GM23338 (cell line): ENCODE measurements at regions not wholly inside any gene's neighbourhood (a gene's known extent, or its start where the extent isn't known, plus 50 kb on each side); places are given as distances from the start of the nearest gene placed in this dataset.

Experiments
- ATAC-seq: fragments of 200-7000 bp; cut with Tn5 transposase; 3 replicates; pipeline ENCODE4 v1.9.1; 2020
- DNase-seq: peaks from one replicate; pipeline ENCODE4 v3.0.0-alpha.2; 2015; ENCODE audit warnings: low spot score
- H2AFZ ChIP-seq: fragments of 200-600 bp; sonication (generic); 2 replicates; pipeline ENCODE4 v1.8.0; 2016; ENCODE audit warnings: antibody characterized with exemption, mild to moderate bottlenecking, moderate library complexity
- H3F3A ChIP-seq: fragments of 200-600 bp; sonication (generic); replicated peaks from 2 replicates; pipeline ENCODE4 v1.8.0; 2017; ENCODE audit warnings: antibody characterized with exemption, mixed run types, low read depth
- H3K27ac ChIP-seq: fragments of 200-600 bp; sonication (generic); 2 replicates; pipeline ENCODE4 v1.6.1; 2016; ENCODE audit warnings: low read depth
- H3K27me3 ChIP-seq: fragments of 200-600 bp; sonication (generic); 2 replicates; pipeline ENCODE4 v1.8.0; 2016; ENCODE audit warnings: mild to moderate bottlenecking, mixed run types, moderate library complexity; ENCODE audit not compliant: insufficient read depth
- H3K36me3 ChIP-seq: fragments of 200-600 bp; sonication (generic); 2 replicates; pipeline ENCODE4 v1.8.0; 2016; ENCODE audit warnings: mild to moderate bottlenecking; ENCODE audit not compliant: insufficient read depth
- H3K4me1 ChIP-seq: fragments of 200-600 bp; sonication (generic); 2 replicates; pipeline ENCODE4 v1.8.0; 2016; ENCODE audit warnings: mild to moderate bottlenecking, moderate library complexity; ENCODE audit not compliant: insufficient read depth
- H3K4me2 ChIP-seq: fragments of 200-600 bp; sonication (generic); 2 replicates; pipeline ENCODE4 v1.7.1; 2017; ENCODE audit warnings: mixed run types
- H3K4me3 ChIP-seq: fragments of 200-600 bp; sonication (generic); 2 replicates; pipeline ENCODE4 v1.6.1; 2016; ENCODE audit warnings: mixed run types
- H3K79me2 ChIP-seq: fragments of 200-600 bp; sonication (generic); replicated peaks from 2 replicates; pipeline ENCODE4 v1.8.0; 2017; ENCODE audit warnings: mild to moderate bottlenecking; ENCODE audit not compliant: insufficient read depth
- H3K9me2 ChIP-seq: fragments of 200-600 bp; sonication (generic); 2 replicates; pipeline ENCODE4 v1.8.0; 2017; ENCODE audit not compliant: insufficient read depth
- H4K20me1 ChIP-seq: fragments of 200-600 bp; sonication (generic); replicated peaks from 2 replicates; pipeline ENCODE4 v1.8.0; 2017; ENCODE audit warnings: mild to moderate bottlenecking; ENCODE audit not compliant: insufficient read depth
- H3K27ac Mint-ChIP-seq: 2 replicates; pipeline ENCODE4 v1.8.0; 2020; ENCODE audit warnings: inconsistent platforms, mild to moderate bottlenecking, moderate library complexity, mixed read lengths
- H3K27me3 Mint-ChIP-seq: 3 replicates; pipeline ENCODE4 v1.8.0; 2022; ENCODE audit warnings: low read depth, mild to moderate bottlenecking, moderate library complexity, mixed read lengths, inconsistent platforms; ENCODE audit not compliant: insufficient read depth, poor library complexity
- H3K36me3 Mint-ChIP-seq: 3 replicates; pipeline ENCODE4 v1.8.0; 2021; ENCODE audit warnings: low read depth, mild to moderate bottlenecking, inconsistent platforms, moderate library complexity, mixed read lengths
- H3K4me1 Mint-ChIP-seq: 3 replicates; pipeline ENCODE4 v1.8.0; 2020; ENCODE audit warnings: mild to moderate bottlenecking, inconsistent platforms, mixed read lengths
- H3K4me3 Mint-ChIP-seq: 3 replicates; pipeline ENCODE4 v1.8.0; 2021; ENCODE audit warnings: moderate library complexity, mild to moderate bottlenecking, inconsistent platforms, mixed read lengths
- H3K9me3 Mint-ChIP-seq: 3 replicates; pipeline ENCODE4 v1.8.0; 2020; ENCODE audit warnings: moderate library complexity, mild to moderate bottlenecking, inconsistent platforms, mixed read lengths
- CREB1 ChIP-seq: fragments of 250-450 bp; sonication (Bioruptor Pico); IDR thresholded peaks from 2 replicates; pipeline ENCODE4 v1.5.0; 2020; ENCODE audit warnings: low read depth, mild to moderate bottlenecking, moderate library complexity
- CTCF ChIP-seq, 2 experiments: fragments of 200-600 bp in 1 of 2; sonication (generic) in 1 of 2; conservative IDR thresholded peaks; 2 replicates each; pipeline versions ENCODE4 v1.5.1 to v1.6.1; 2016 to 2017; ENCODE audit warnings: antibody characterized with exemption in 2 of 2, low read depth in 2 of 2, mild to moderate bottlenecking in 2 of 2, moderate library complexity in 1 of 2
- ETS1 ChIP-seq: IDR thresholded peaks from 2 replicates; pipeline ENCODE4 v1.6.1; 2016; ENCODE audit warnings: antibody characterized with exemption
- EZH2 ChIP-seq: fragments of 200-600 bp; sonication (generic); IDR thresholded peaks from one replicate; pipeline ENCODE4 v1.8.0; 2017; ENCODE audit warnings: antibody characterized with exemption, mild to moderate bottlenecking, low read depth; ENCODE audit not compliant: unreplicated experiment
- EZH2phosphoT487 ChIP-seq: fragments of 200-600 bp; sonication (generic); IDR thresholded peaks from one replicate; pipeline ENCODE4 v1.8.1; 2018; ENCODE audit warnings: antibody characterized with exemption; ENCODE audit not compliant: unreplicated experiment
- JUNB ChIP-seq: IDR thresholded peaks from one replicate; pipeline ENCODE4 v1.6.1; 2016; ENCODE audit warnings: antibody characterized with exemption; ENCODE audit not compliant: unreplicated experiment
- NANOG ChIP-seq: IDR thresholded peaks from 2 replicates; pipeline ENCODE4 v1.6.1; 2016; ENCODE audit warnings: antibody characterized with exemption, borderline replicate concordance
- POLR2AphosphoS5 ChIP-seq: IDR thresholded peaks from 2 replicates; pipeline ENCODE4 v1.6.1; 2016; ENCODE audit warnings: antibody characterized with exemption, low read depth
- REST ChIP-seq: IDR thresholded peaks from one replicate; pipeline ENCODE4 v1.6.1; 2018; ENCODE audit warnings: antibody characterized with exemption; ENCODE audit not compliant: unreplicated experiment
- STAT1 ChIP-seq: IDR thresholded peaks from one replicate; pipeline ENCODE4 v1.6.1; 2016; ENCODE audit warnings: antibody characterized with exemption; ENCODE audit not compliant: unreplicated experiment
- ZNF114 ChIP-seq: fragments of 250-450 bp; sonication (Bioruptor Pico); IDR thresholded peaks from 2 replicates; pipeline ENCODE4 v1.5.0; 2020; ENCODE audit warnings: mild to moderate bottlenecking, moderate library complexity
- ZNF331 ChIP-seq: fragments of 250-450 bp; sonication (Bioruptor Pico); IDR thresholded peaks from 2 replicates; pipeline ENCODE4 v1.5.0; 2020; ENCODE audit warnings: low read depth, mild to moderate bottlenecking, moderate library complexity
- ZNF462 ChIP-seq: fragments of 250-450 bp; sonication (Bioruptor Pico); IDR thresholded peaks from 2 replicates; pipeline ENCODE4 v1.5.0; 2020; ENCODE audit warnings: mild to moderate bottlenecking, moderate library complexity

GRCh38 chr9:129541270-129541669, 79.6 kb downstream of the C9orf50 start:
- H4K20me1 ChIP-seq, result no peaks in the 10 kb centered on the region
- Mint-ChIP-seq H3K4me1 (no peaks in the 10 kb centered on the region; the same call in 2 of the 3 replicates), H3K4me3 (no peak overlapping the region), H3K27me3 (peaks cover 5% of the 10 kb centered on the region), H3K9me3 (peaks cover 7% of the 10 kb centered on the region; the same call in 1 of the 3 replicates), H3K36me3 (no peaks in the 10 kb centered on the region; the same call in 2 of the 3 replicates), H3K27ac (no peak overlapping the region)
- H3K9me2 ChIP-seq, result no peaks in the 10 kb centered on the region
- no peak overlapping the region for H3K4me2 ChIP-seq
- no peak overlapping the region for H3K4me3 ChIP-seq
- no peaks in the 10 kb centered on the region for H3K4me1 ChIP-seq
- ATAC-seq, result no peak
- no peaks in the 10 kb centered on the region for H3F3A ChIP-seq
- H3K36me3 ChIP-seq, result no peaks in the 10 kb centered on the region
- DNase-seq, result no peak
- H3K27me3 ChIP-seq, result no peaks in the 10 kb centered on the region
- no peaks in the 10 kb centered on the region for H3K79me2 ChIP-seq
- TF ChIP-seq CREB1 (CRISPR knock-in tag) (no peak), STAT1 (no peak), CTCF (conservative IDR thresholded peaks at IDR 0.05; ENCODE audit: low read depth in 2 of 2) (no peak), NANOG (no peak), ZNF114 (CRISPR knock-in tag) (no peak), EZH2 (no peak), ZNF462 (CRISPR knock-in tag) (no peak), POLR2AphosphoS5 (no peak), EZH2phosphoT487 (no peak), ETS1 (no peak), ZNF331 (CRISPR knock-in tag) (no peak), JUNB (no peak), REST (no peak)
- no peak overlapping the region for H2AFZ ChIP-seq
- no peak overlapping the region for H3K27ac ChIP-seq
